Transverse colon (tissue), 3 donors: ENCODE measurements at regions not wholly inside any gene's neighbourhood (a gene's known extent, or its start where the extent isn't known, plus 50 kb on each side); places are given as distances from the start of the nearest gene placed in this dataset.

Source experiments
- POLR2A ChIP-seq: fragments of 450-650 bp; IDR thresholded peaks from one replicate; pipeline ENCODE4 v1.6.1; 2016; ENCODE audit warnings: antibody characterized with exemption, mild to moderate bottlenecking, moderate library complexity
- TF ChIP-seq, protein P1 (sequence below), 5 experiments: fragments of 200-600 bp in 3 of 5; fragments of 450-650 bp in 2 of 5; sonication (generic) in 3 of 5; IDR thresholded peaks; 1 replicate in 2 of 5; 2 replicates in 3 of 5; pipeline ENCODE4 v1.5.1; 2016 to 2017; ENCODE audit warnings: antibody characterized with exemption in 5 of 5, inconsistent platforms in 3 of 5, mild to moderate bottlenecking in 2 of 5, moderate library complexity in 1 of 5

- TF ChIP-seq, protein P1, sequence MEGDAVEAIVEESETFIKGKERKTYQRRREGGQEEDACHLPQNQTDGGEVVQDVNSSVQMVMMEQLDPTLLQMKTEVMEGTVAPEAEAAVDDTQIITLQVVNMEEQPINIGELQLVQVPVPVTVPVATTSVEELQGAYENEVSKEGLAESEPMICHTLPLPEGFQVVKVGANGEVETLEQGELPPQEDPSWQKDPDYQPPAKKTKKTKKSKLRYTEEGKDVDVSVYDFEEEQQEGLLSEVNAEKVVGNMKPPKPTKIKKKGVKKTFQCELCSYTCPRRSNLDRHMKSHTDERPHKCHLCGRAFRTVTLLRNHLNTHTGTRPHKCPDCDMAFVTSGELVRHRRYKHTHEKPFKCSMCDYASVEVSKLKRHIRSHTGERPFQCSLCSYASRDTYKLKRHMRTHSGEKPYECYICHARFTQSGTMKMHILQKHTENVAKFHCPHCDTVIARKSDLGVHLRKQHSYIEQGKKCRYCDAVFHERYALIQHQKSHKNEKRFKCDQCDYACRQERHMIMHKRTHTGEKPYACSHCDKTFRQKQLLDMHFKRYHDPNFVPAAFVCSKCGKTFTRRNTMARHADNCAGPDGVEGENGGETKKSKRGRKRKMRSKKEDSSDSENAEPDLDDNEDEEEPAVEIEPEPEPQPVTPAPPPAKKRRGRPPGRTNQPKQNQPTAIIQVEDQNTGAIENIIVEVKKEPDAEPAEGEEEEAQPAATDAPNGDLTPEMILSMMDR (IDR thresholded peaks at IDR 0.05), result no peak
- no peak for TF ChIP-seq POLR2A
Observed at GRCh38 chr7:68384581-68384980, 1213.7 kb upstream of the AUTS2 start.
